Trophoblast cell (in vitro differentiated cells and primary cell): ENCODE measurements at regions not wholly inside any gene's neighbourhood (a gene's known extent, or its start where the extent isn't known, plus 50 kb on each side); places are given as distances from the start of the nearest gene placed in this dataset.

ENCODE experiments used
- DNase-seq, 2 donors: peaks; one replicate each; pipeline ENCODE4 v3.0.0-alpha.2; 2016
- H2AFZ ChIP-seq: 2 replicates; pipeline ENCODE4 v1.6.1; 2013; ENCODE audit warnings: low read length, moderate library complexity, mild to moderate bottlenecking; ENCODE audit not compliant: insufficient read depth, poor library complexity
- H2AK5ac ChIP-seq: 2 replicates; pipeline ENCODE4 v1.6.1; 2013; ENCODE audit warnings: mild to moderate bottlenecking, low read length
- H2BK120ac ChIP-seq: 2 replicates; pipeline ENCODE4 v1.6.1; 2013; ENCODE audit warnings: low read length, mild to moderate bottlenecking, moderate library complexity; ENCODE audit not compliant: insufficient read depth, poor library complexity
- H2BK12ac ChIP-seq: 2 replicates; pipeline ENCODE4 v1.6.1; 2013; ENCODE audit warnings: mild to moderate bottlenecking, low read length, moderate library complexity
- H2BK5ac ChIP-seq: 2 replicates; pipeline ENCODE4 v1.6.1; 2013; ENCODE audit warnings: low read length, low read depth, moderate library complexity, mild to moderate bottlenecking; ENCODE audit not compliant: poor library complexity
- H3K14ac ChIP-seq: 2 replicates; pipeline ENCODE4 v1.6.1; 2013; ENCODE audit warnings: mild to moderate bottlenecking, low read length
- H3K18ac ChIP-seq: 2 replicates; pipeline ENCODE4 v1.6.1; 2013; ENCODE audit warnings: mild to moderate bottlenecking, low read length
- H3K23ac ChIP-seq: 2 replicates; pipeline ENCODE4 v1.6.1; 2013; ENCODE audit warnings: low read length
- H3K27ac ChIP-seq: 2 replicates; pipeline ENCODE4 v1.5.1; 2013; ENCODE audit warnings: low read depth, mild to moderate bottlenecking, inconsistent platforms, low read length, moderate library complexity
- H3K27me3 ChIP-seq: 2 replicates; pipeline ENCODE4 v1.6.1; 2013; ENCODE audit warnings: inconsistent platforms, mild to moderate bottlenecking, low read length, moderate library complexity; ENCODE audit not compliant: insufficient read depth
- H3K36me3 ChIP-seq, 2 experiments: 1 replicate in 1 of 2; 2 replicates in 1 of 2; pipeline ENCODE4 v1.6.1; 2013; ENCODE audit warnings: low read length in 2 of 2, mild to moderate bottlenecking in 2 of 2, moderate library complexity in 1 of 2; ENCODE audit not compliant: insufficient read depth in 2 of 2, control insufficient read depth in 1 of 2
- H3K4ac ChIP-seq: 2 replicates; pipeline ENCODE4 v1.6.1; 2013; ENCODE audit warnings: low read depth, mild to moderate bottlenecking, low read length, moderate library complexity
- H3K4me1 ChIP-seq, 2 experiments: 1 replicate in 1 of 2; 2 replicates in 1 of 2; pipeline ENCODE4 v1.6.1; 2013; ENCODE audit warnings: low read length in 2 of 2, mild to moderate bottlenecking in 2 of 2, moderate library complexity in 1 of 2; ENCODE audit not compliant: insufficient read depth in 2 of 2, control insufficient read depth in 1 of 2
- H3K4me2 ChIP-seq: 2 replicates; pipeline ENCODE4 v1.6.1; 2013; ENCODE audit warnings: inconsistent platforms, mild to moderate bottlenecking, low read length, moderate library complexity
- H3K4me3 ChIP-seq: 2 replicates; pipeline ENCODE4 v1.5.1; 2013; ENCODE audit warnings: mild to moderate bottlenecking, low read depth, low read length, inconsistent platforms
- H3K79me1 ChIP-seq: one replicate; pipeline ENCODE4 v1.6.1; 2013; ENCODE audit warnings: low read length
- H3K79me2 ChIP-seq: 2 replicates; pipeline ENCODE4 v1.6.1; 2013; ENCODE audit warnings: low read length, mild to moderate bottlenecking; ENCODE audit not compliant: control insufficient read depth, insufficient read depth, poor library complexity
- H3K9ac ChIP-seq: 2 replicates; pipeline ENCODE4 v1.6.1; 2013; ENCODE audit warnings: mild to moderate bottlenecking, low read length
- H3K9me3 ChIP-seq: 2 replicates; pipeline ENCODE4 v1.6.1; 2013; ENCODE audit warnings: low read depth, mild to moderate bottlenecking, control low read depth, inconsistent platforms, low read length; ENCODE audit not compliant: insufficient read depth
- H4K12ac ChIP-seq: 2 replicates; pipeline ENCODE4 v1.6.1; 2013; ENCODE audit warnings: low read depth, mild to moderate bottlenecking, low read length, moderate library complexity
- H4K8ac ChIP-seq: 2 replicates; pipeline ENCODE4 v1.6.1; 2013; ENCODE audit warnings: low read depth, mild to moderate bottlenecking, low read length, moderate library complexity
- H4K91ac ChIP-seq: one replicate; pipeline ENCODE4 v1.6.1; 2013; ENCODE audit warnings: low read depth, mild to moderate bottlenecking, low read length, moderate library complexity
- WGBS: extraction: QIAGEN DNeasy Blood & Tissue Kit; methylation state at CpG from one replicate; pipeline ENCODE4 v1.1.7; 2013; ENCODE audit warnings: missing lambda C conversion rate; ENCODE audit not compliant: insufficient read length, insufficient coverage; ENCODE audit errors: extremely low coverage; 5-methylcytosine and 5-hydroxymethylcytosine counted together

- Histone ChIP-seq H3K4me1 (no peaks in the 10 kb centered on the region), H3K27me3 (no peaks in the 10 kb centered on the region), H3K23ac (no peak overlapping the region), H4K8ac (no peak overlapping the region), H4K12ac (no peak overlapping the region), H3K9me3 (no peaks in the 10 kb centered on the region), H3K79me1 (no peaks in the 10 kb centered on the region), H3K9ac (no peak overlapping the region), H3K18ac (no peak overlapping the region), H3K27ac (no peak overlapping the region), H2BK5ac (no peak overlapping the region), H3K79me2 (no peaks in the 10 kb centered on the region), H2AFZ (no peak overlapping the region), H3K4me2 (no peak overlapping the region), H3K36me3 (no peaks in the 10 kb centered on the region), H3K4ac (no peak overlapping the region), H2BK120ac (no peak overlapping the region), H2AK5ac (no peak overlapping the region), H2BK12ac (no peak overlapping the region), H4K91ac (no peak overlapping the region), H3K14ac (no peak overlapping the region), H3K4me3 (no peak overlapping the region)
- no CpG with 5 or more reads among the region's 1 CpG for WGBS
- no peak for DNase-seq
These were observed 640.2 kb upstream of the KIRREL3 start for GRCh38 chr11:127640561-127641451.

- no peak overlapping the region for H2AK5ac ChIP-seq
- H2BK120ac ChIP-seq, result no peak overlapping the region
- no peak overlapping the region for H2BK5ac ChIP-seq
- H3K4me1 ChIP-seq, result no peaks in the 10 kb centered on the region
- no peaks in the 10 kb centered on the region for H3K79me1 ChIP-seq
- no peak overlapping the region for H3K27ac ChIP-seq
- H3K4me2 ChIP-seq, result no peak overlapping the region
- no peak overlapping the region for H4K91ac ChIP-seq
- H3K36me3 ChIP-seq, result no peaks in the 10 kb centered on the region
- H4K8ac ChIP-seq, result no peak overlapping the region
- WGBS, result no CpG with 5 or more reads among the region's 2 CpGs
- no peak overlapping the region for H3K4me3 ChIP-seq
- no peaks in the 10 kb centered on the region for H3K79me2 ChIP-seq
- H4K12ac ChIP-seq, result no peak overlapping the region
- no peak overlapping the region for H2AFZ ChIP-seq
- no peak overlapping the region for H2BK12ac ChIP-seq
- no peak overlapping the region for H3K4ac ChIP-seq
- no peak for DNase-seq
- no peak overlapping the region for H3K9ac ChIP-seq
- H3K23ac ChIP-seq, result no peak overlapping the region
- no peak overlapping the region for H3K14ac ChIP-seq
- no peaks in the 10 kb centered on the region for H3K9me3 ChIP-seq
- no peaks in the 10 kb centered on the region for H3K27me3 ChIP-seq
- no peak overlapping the region for H3K18ac ChIP-seq
These were observed 639.3 kb upstream of the KIRREL3 start for GRCh38 chr11:127639916-127640315.

GRCh38 chr11:127632976-127633680 is 632.6 kb upstream of the KIRREL3 start:
- H3K4me1 ChIP-seq, result peaks cover 0 to 2% of the 10 kb centered on the region in 2 experiments
- no peak overlapping the region for H2BK5ac ChIP-seq
- H3K9ac ChIP-seq, result no peak overlapping the region
- no peak overlapping the region for H3K4me2 ChIP-seq
- H2BK12ac ChIP-seq, result no peak overlapping the region
- H3K18ac ChIP-seq, result no peak overlapping the region
- no peaks in the 10 kb centered on the region for H3K79me1 ChIP-seq
- WGBS, result no CpG with 5 or more reads among the region's 2 CpGs
- no peak overlapping the region for H4K8ac ChIP-seq
- DNase-seq, result no peak
- H3K23ac ChIP-seq, result no peak overlapping the region
- no peak overlapping the region for H3K27ac ChIP-seq
- no peak overlapping the region for H4K12ac ChIP-seq
- H4K91ac ChIP-seq, result no peak overlapping the region
- no peak overlapping the region for H3K4me3 ChIP-seq
- H2BK120ac ChIP-seq, result no peak overlapping the region
- H3K4ac ChIP-seq, result no peak overlapping the region
- no peaks in the 10 kb centered on the region for H3K36me3 ChIP-seq
- no peaks in the 10 kb centered on the region for H3K27me3 ChIP-seq
- H3K9me3 ChIP-seq, result peaks cover 1% of the 10 kb centered on the region
- H3K14ac ChIP-seq, result no peak overlapping the region
- no peaks in the 10 kb centered on the region for H3K79me2 ChIP-seq
- H2AK5ac ChIP-seq, result no peak overlapping the region
- no peak overlapping the region for H2AFZ ChIP-seq

GRCh38 chr11:127632546-127632945 is 632.0 kb upstream of the KIRREL3 start:
- Histone ChIP-seq H3K27ac (no peak overlapping the region), H3K79me1 (no peaks in the 10 kb centered on the region), H3K27me3 (no peaks in the 10 kb centered on the region), H2AFZ (no peak overlapping the region), H4K12ac (no peak overlapping the region), H3K4me3 (no peak overlapping the region), H3K79me2 (no peaks in the 10 kb centered on the region), H3K4me2 (no peak overlapping the region), H3K4ac (no peak overlapping the region), H3K9ac (no peak overlapping the region), H3K23ac (no peak overlapping the region), H3K36me3 (no peaks in the 10 kb centered on the region), H2BK120ac (no peak overlapping the region), H3K9me3 (peaks cover 1% of the 10 kb centered on the region), H2AK5ac (no peak overlapping the region), H4K8ac (no peak overlapping the region), H3K18ac (no peak overlapping the region), H2BK12ac (no peak overlapping the region), H3K14ac (no peak overlapping the region), H3K4me1 (peaks cover 0 to 2% of the 10 kb centered on the region in 2 experiments), H2BK5ac (no peak overlapping the region), H4K91ac (no peak overlapping the region)
- WGBS, result no CpG with 5 or more reads among the region's 4 CpGs
- no peak for DNase-seq
